NCI-H2081 treated with DMSO at 0.1 percent for 48 hours (cell line): ENCODE measurements at regions not wholly inside any gene's neighbourhood (a gene's known extent, or its start where the extent isn't known, plus 50 kb on each side); places are given as distances from the start of the nearest gene placed in this dataset.

ENCODE experiments used
- DNase-seq: peaks from one replicate; lab custom pipeline; 2025; lab: John Stamatoyannopoulos, UW

GRCh38 chr7:47043304-47043703, 538.6 kb downstream of the TNS3 start:
- DNase-seq: no peak

- no peak for DNase-seq
Measured at GRCh38 chr7:47042669-47043068, 539.2 kb downstream of the TNS3 start.

- DNase-seq: no peak
Measured at GRCh38 chr7:47040795-47041347, 541.0 kb downstream of the TNS3 start.

GRCh38 chr7:47039904-47040303, 542.0 kb downstream of the TNS3 start:
- DNase-seq: no peak

GRCh38 chr7:47039089-47039648, 542.7 kb downstream of the TNS3 start:
- no peak for DNase-seq

GRCh38 chr7:47038621-47039020, 543.3 kb downstream of the TNS3 start:
- no peak for DNase-seq

GRCh38 chr7:47037607-47038006, 544.3 kb downstream of the TNS3 start:
- DNase-seq: no peak

- DNase-seq: no peak
Measured at GRCh38 chr7:47036909-47037308, 545.0 kb downstream of the TNS3 start.

GRCh38 chr7:47035522-47035921, 546.4 kb downstream of the TNS3 start:
- DNase-seq: no peak

- DNase-seq: no peak
Measured at GRCh38 chr7:47034180-47034579, 547.7 kb downstream of the TNS3 start.

- DNase-seq: no peak
Measured at GRCh38 chr7:47032536-47032908, 549.4 kb downstream of the TNS3 start.

GRCh38 chr7:47031786-47032535, 550.0 kb downstream of the TNS3 start:
- no peak for DNase-seq

GRCh38 chr7:47028284-47028683, 553.6 kb downstream of the TNS3 start:
- DNase-seq: no peak

GRCh38 chr7:47027695-47028240, 554.1 kb downstream of the TNS3 start:
- no peak for DNase-seq

- no peak for DNase-seq
Measured at GRCh38 chr7:47026780-47027361, 555.0 kb downstream of the TNS3 start.

GRCh38 chr7:47024991-47025390, 556.9 kb downstream of the TNS3 start:
- no peak for DNase-seq

- no peak for DNase-seq
Measured at GRCh38 chr7:47008461-47008860, 573.5 kb downstream of the TNS3 start.

GRCh38 chr7:47007471-47007870, 574.4 kb downstream of the TNS3 start:
- DNase-seq: no peak

GRCh38 chr7:47000561-47000960, 581.4 kb downstream of the TNS3 start:
- DNase-seq: no peak

- no peak for DNase-seq
Measured at GRCh38 chr7:46999866-47000265, 582.0 kb downstream of the TNS3 start.

GRCh38 chr7:46996972-46997371, 584.9 kb downstream of the TNS3 start:
- no peak for DNase-seq

GRCh38 chr7:46993396-46993795, 588.5 kb downstream of the TNS3 start:
- DNase-seq: no peak

GRCh38 chr7:46990761-46991160, 591.1 kb downstream of the TNS3 start:
- DNase-seq: no peak
